GM12878 (cell line): ENCODE measurements at regions not wholly inside any gene's neighbourhood (a gene's known extent, or its start where the extent isn't known, plus 50 kb on each side); places are given as distances from the start of the nearest gene placed in this dataset.

Source experiments
- CHD2 ChIP-seq: IDR thresholded peaks from 2 replicates; pipeline ENCODE4 v1.6.1; 2011; ENCODE audit warnings: low read depth, low read length, improper control_type of control experiment, borderline replicate concordance
- CTCF ChIP-seq, 3 experiments: IDR thresholded peaks in 2 of 3; conservative IDR thresholded peaks in 1 of 3; 2 replicates each; pipeline ENCODE4 v1.5.1; 2011; ENCODE audit warnings: low read depth in 3 of 3, low read length in 3 of 3, mild to moderate bottlenecking in 3 of 3, control low read depth in 2 of 3, moderate library complexity in 2 of 3, inconsistent platforms in 1 of 3, mixed read lengths in 1 of 3; ENCODE audit not compliant: control insufficient read depth in 2 of 3, insufficient read depth in 1 of 3; ENCODE audit errors: extremely low read depth in 1 of 3
- EZH2 ChIP-seq: IDR thresholded peaks from 2 replicates; pipeline ENCODE4 v1.6.1; 2012; ENCODE audit warnings: low read depth, mild to moderate bottlenecking, control low read depth, inconsistent platforms, low read length, borderline replicate concordance; ENCODE audit not compliant: control insufficient read depth
- FOXM1 ChIP-seq: IDR thresholded peaks from 2 replicates; pipeline ENCODE4 v1.6.1; 2012; ENCODE audit warnings: low read depth, mild to moderate bottlenecking, inconsistent platforms, low read length, moderate library complexity
- MLLT1 ChIP-seq: fragments of 450-650 bp; IDR thresholded peaks from 2 replicates; pipeline ENCODE4 v1.6.1; 2016; ENCODE audit warnings: mild to moderate bottlenecking
- NR2F1 ChIP-seq: fragments of 450-650 bp; conservative IDR thresholded peaks from 2 replicates; pipeline ENCODE4 v1.6.1; 2017; ENCODE audit warnings: mild to moderate bottlenecking
- USF1 ChIP-seq: IDR thresholded peaks from 2 replicates; pipeline ENCODE4 v1.6.1; 2011; ENCODE audit warnings: borderline replicate concordance, low read depth, mild to moderate bottlenecking, moderate library complexity, mixed read lengths, low read length; ENCODE audit not compliant: insufficient read depth; ENCODE audit errors: extremely low read length
- ZNF274 ChIP-seq: IDR thresholded peaks from one replicate; pipeline ENCODE4 v1.8.0; 2011; ENCODE audit not compliant: insufficient read length, insufficient read depth

DNA sequence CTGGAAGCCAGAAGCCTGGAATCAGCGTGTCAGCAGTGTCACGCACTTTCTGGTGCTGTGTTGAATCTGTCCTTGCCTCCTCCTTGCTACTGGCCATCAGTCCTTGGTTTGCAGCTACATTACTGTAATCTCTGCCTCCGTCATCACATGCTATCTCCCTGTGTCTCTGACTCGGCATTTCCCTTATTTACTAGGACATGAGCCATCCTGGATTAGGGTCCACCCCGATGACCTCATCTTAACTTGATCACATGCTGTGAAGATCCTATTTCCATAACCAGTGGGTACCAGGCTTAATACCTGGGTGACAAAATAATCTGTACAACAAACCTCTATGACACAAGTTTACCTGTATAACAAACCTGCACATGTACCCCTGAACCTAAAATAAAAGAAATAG, 518.0 kb upstream of the KLF6 start:
- TF ChIP-seq USF1: no peak
- no peak for TF ChIP-seq NR2F1
- TF ChIP-seq CTCF (IDR thresholded peaks at IDR 0.05 in 2 of 3, conservative IDR thresholded peaks at IDR 0.05 in 1 of 3; ENCODE audit: control insufficient read depth in 2 of 3, extremely low read depth in 1 of 3, insufficient read depth in 1 of 3, low read depth in 3 of 3, low read length in 3 of 3): no peak
- no peak for TF ChIP-seq MLLT1
- TF ChIP-seq CHD2: no peak
- no peak for TF ChIP-seq EZH2
- TF ChIP-seq ZNF274: no peak
- no peak for TF ChIP-seq FOXM1
